AML-193 (cell line): ENCODE measurements at regions not wholly inside any gene's neighbourhood (a gene's known extent, or its start where the extent isn't known, plus 50 kb on each side); places are given as distances from the start of the nearest gene placed in this dataset.

Source experiments
- DNase-seq, 2 experiments: peaks; one replicate each; lab custom pipeline; 2025; lab: John Stamatoyannopoulos, UW

- DNase-seq: no peak
Measured at GRCh38 chr7:42491106-42491505, 254.1 kb upstream of the GLI3 start.

GRCh38 chr7:42489299-42489698 lies 252.3 kb upstream of the GLI3 start:
- DNase-seq: no peak

GRCh38 chr7:42485301-42485766 lies 248.3 kb upstream of the GLI3 start:
- DNase-seq: no peak

- no peak for DNase-seq
Measured at GRCh38 chr7:42483886-42484285, 246.9 kb upstream of the GLI3 start.

- DNase-seq: no peak
Measured at GRCh38 chr7:42479816-42480633, 243.0 kb upstream of the GLI3 start.

GRCh38 chr7:42479452-42479815 lies 242.4 kb upstream of the GLI3 start:
- DNase-seq: no peak

GRCh38 chr7:42478717-42479116 lies 241.7 kb upstream of the GLI3 start:
- no peak for DNase-seq

GRCh38 chr7:42476255-42476654 lies 239.2 kb upstream of the GLI3 start:
- DNase-seq: no peak

- no peak for DNase-seq
Measured at GRCh38 chr7:42475082-42475481, 238.1 kb upstream of the GLI3 start.

- DNase-seq: no peak
Measured at GRCh38 chr7:42473099-42473498, 236.1 kb upstream of the GLI3 start.

- DNase-seq: no peak
Measured at GRCh38 chr7:42471573-42472174, 234.7 kb upstream of the GLI3 start.

- peak; percentile 3 for DNase-seq
Measured at GRCh38 chr7:42469341-42469740, 232.3 kb upstream of the GLI3 start.

GRCh38 chr7:42468471-42468870 lies 231.5 kb upstream of the GLI3 start:
- DNase-seq: no peak

GRCh38 chr7:42461537-42461936 lies 224.5 kb upstream of the GLI3 start:
- DNase-seq: no peak

- DNase-seq: no peak
Measured at GRCh38 chr7:42460933-42461332, 223.9 kb upstream of the GLI3 start.

- no peak for DNase-seq
Measured at GRCh38 chr7:42460148-42460547, 223.1 kb upstream of the GLI3 start.

GRCh38 chr7:42457663-42458062 lies 220.7 kb upstream of the GLI3 start:
- DNase-seq: no peak

GRCh38 chr7:42456756-42457276 lies 219.8 kb upstream of the GLI3 start:
- no peak for DNase-seq

GRCh38 chr7:42456267-42456666 lies 219.3 kb upstream of the GLI3 start:
- no peak for DNase-seq

GRCh38 chr7:42453931-42454361 lies 216.9 kb upstream of the GLI3 start:
- no peak for DNase-seq

GRCh38 chr7:42452356-42452755 lies 215.3 kb upstream of the GLI3 start:
- DNase-seq: no peak

GRCh38 chr7:42449431-42449830 lies 212.4 kb upstream of the GLI3 start:
- DNase-seq: no peak

GRCh38 chr7:42448901-42449300 lies 211.9 kb upstream of the GLI3 start:
- DNase-seq: no peak
